GM12892 (cell line): ENCODE measurements at regions not wholly inside any gene's neighbourhood (a gene's known extent, or its start where the extent isn't known, plus 50 kb on each side); places are given as distances from the start of the nearest gene placed in this dataset.

Experiments
- POLR2A ChIP-seq: IDR thresholded peaks from 2 replicates; pipeline ENCODE4 v1.6.1; 2011; ENCODE audit warnings: low read depth, low read length, control low read depth
- POLR2AphosphoS5 ChIP-seq: IDR thresholded peaks from 2 replicates; pipeline ENCODE4 v1.6.1; 2011; ENCODE audit warnings: low read depth, low read length, control low read depth
- TAF1 ChIP-seq: IDR thresholded peaks from 2 replicates; pipeline ENCODE4 v1.6.1; 2011; ENCODE audit warnings: low read depth, mild to moderate bottlenecking, control low read depth, low read length, borderline replicate concordance

DNA sequence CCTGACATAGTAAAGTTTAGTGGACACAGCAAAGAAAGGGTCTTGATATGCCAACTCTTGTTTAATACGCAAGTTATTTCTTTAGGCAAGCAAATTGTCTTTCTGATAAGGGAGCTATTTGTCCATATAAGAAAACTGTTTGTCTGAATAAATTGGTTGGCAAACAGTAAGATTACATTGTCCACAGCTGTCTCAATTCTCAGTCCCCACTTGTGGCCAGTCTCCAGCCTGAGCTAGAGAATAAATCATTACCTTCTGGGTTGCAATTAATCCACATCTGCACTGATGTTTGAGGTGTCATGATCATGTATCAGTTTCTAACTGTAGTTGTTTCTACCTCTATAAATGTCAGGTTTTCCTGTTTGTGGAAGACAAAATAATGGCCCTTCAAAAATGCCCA lies 60.0 kb upstream of the TNR start:
- TF ChIP-seq POLR2A (no peak), POLR2AphosphoS5 (no peak), TAF1 (no peak)
